Astrocyte (in vitro differentiated cells and primary cell): ENCODE measurements at regions not wholly inside any gene's neighbourhood (a gene's known extent, or its start where the extent isn't known, plus 50 kb on each side); places are given as distances from the start of the nearest gene placed in this dataset.

ENCODE experiments used
- EZH2 ChIP-seq: IDR thresholded peaks from 2 replicates; pipeline ENCODE4 v1.6.1; 2012; ENCODE audit warnings: mild to moderate bottlenecking, low read length, inconsistent platforms; ENCODE audit not compliant: insufficient read depth
- TF ChIP-seq, protein P1 (sequence below): IDR thresholded peaks from 2 replicates; pipeline ENCODE4 v1.5.1; 2011; ENCODE audit warnings: low read depth, mild to moderate bottlenecking, inconsistent platforms, low read length, moderate library complexity; ENCODE audit not compliant: insufficient read depth

DNA sequence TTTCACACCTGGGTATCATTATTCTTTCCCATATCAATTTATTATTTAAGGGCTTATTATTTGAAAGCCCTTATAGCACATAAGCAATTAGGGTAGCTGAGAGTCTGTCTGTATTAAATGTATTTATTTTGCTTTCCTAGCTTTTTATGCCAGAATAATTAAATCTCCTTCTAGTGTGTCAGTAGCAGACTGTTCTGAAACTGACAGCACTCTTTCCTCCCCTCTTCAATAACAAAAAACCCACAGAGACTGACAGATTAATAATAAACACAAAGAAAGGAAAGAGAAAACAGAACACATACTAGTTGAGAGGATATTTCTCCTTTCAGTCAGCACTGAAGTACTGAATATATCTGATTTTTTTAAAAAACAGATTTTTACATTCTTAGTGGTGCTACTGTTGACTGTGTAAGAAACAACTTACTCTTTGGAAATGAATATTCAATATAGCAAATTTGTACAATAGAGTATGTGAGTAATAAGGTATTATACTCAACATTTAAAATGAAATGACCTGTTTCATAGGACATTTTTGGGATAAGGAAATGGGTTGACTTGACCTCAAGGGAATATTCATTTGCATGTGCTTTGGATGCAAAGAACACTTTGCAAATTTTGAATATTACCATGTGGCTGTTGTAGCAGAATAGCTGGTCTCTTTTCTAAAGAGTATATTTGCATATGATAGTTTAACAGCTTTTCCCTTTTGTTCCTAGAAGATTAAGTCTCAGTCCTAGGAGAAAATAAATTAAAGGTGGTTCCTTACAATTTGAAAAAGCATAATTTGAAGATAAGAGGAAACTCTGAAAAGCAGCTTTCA lies 208.3 kb downstream of the SPATA31D1 start:
- TF ChIP-seq, protein P1, sequence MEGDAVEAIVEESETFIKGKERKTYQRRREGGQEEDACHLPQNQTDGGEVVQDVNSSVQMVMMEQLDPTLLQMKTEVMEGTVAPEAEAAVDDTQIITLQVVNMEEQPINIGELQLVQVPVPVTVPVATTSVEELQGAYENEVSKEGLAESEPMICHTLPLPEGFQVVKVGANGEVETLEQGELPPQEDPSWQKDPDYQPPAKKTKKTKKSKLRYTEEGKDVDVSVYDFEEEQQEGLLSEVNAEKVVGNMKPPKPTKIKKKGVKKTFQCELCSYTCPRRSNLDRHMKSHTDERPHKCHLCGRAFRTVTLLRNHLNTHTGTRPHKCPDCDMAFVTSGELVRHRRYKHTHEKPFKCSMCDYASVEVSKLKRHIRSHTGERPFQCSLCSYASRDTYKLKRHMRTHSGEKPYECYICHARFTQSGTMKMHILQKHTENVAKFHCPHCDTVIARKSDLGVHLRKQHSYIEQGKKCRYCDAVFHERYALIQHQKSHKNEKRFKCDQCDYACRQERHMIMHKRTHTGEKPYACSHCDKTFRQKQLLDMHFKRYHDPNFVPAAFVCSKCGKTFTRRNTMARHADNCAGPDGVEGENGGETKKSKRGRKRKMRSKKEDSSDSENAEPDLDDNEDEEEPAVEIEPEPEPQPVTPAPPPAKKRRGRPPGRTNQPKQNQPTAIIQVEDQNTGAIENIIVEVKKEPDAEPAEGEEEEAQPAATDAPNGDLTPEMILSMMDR, result no peak
- no peak for TF ChIP-seq EZH2
